PC-3 (cell line): ENCODE measurements at regions not wholly inside any gene's neighbourhood (a gene's known extent, or its start where the extent isn't known, plus 50 kb on each side); places are given as distances from the start of the nearest gene placed in this dataset.
A peak's percentile ranks its signal among the peaks of the same experiment; 100 is the strongest.

Source experiments
- ATAC-seq: fragments of 200-7000 bp; cut with Tn5 transposase; 2 replicates; pipeline ENCODE4 v1.9.1; 2020; ENCODE audit warnings: mild to moderate bottlenecking, moderate library complexity
- BruUV-seq: library from RNA; stranded (reverse); fragments of 400-500 nt; replicated peaks from 2 replicates; lab custom pipeline; 2021; lab: Mats Ljungman, UMichigan
- CTCF ChIA-PET: fragments of 300-600 bp; sonication (Branson Sonifier 250); formaldehyde crosslinking; loops from one replicate; lab custom pipeline; 2022; ENCODE audit warnings: antibody characterized with exemption; lab: Charles Lee
- POLR2A ChIA-PET: fragments of 300-600 bp; sonication (Branson Sonifier 250); formaldehyde crosslinking; loops from one replicate; lab custom pipeline; 2022; ENCODE audit warnings: antibody characterized with exemption; ENCODE audit not compliant: unreplicated experiment; lab: Charles Lee
- DNase-seq: peaks from one replicate; pipeline ENCODE4 v3.0.0-alpha.2; 2015
- H2AFZ ChIP-seq: fragments of 300-600 bp; sonication (generic); 2 replicates; pipeline ENCODE4 v1.6.0; 2016; ENCODE audit warnings: antibody characterized with exemption, low read length
- H3F3A ChIP-seq: fragments of 300-600 bp; sonication (generic); one replicate; pipeline ENCODE4 v1.6.0; 2017; ENCODE audit warnings: antibody characterized with exemption, low read length, control low read depth, mild to moderate bottlenecking; ENCODE audit not compliant: unreplicated experiment
- H3K27ac ChIP-seq: fragments of 300-600 bp; sonication (generic); 2 replicates; pipeline ENCODE4 v1.5.1; 2016; ENCODE audit warnings: mild to moderate bottlenecking, low read length
- H3K27me3 ChIP-seq: fragments of 300-600 bp; sonication (generic); 2 replicates; pipeline ENCODE4 v1.6.1; 2016; ENCODE audit warnings: low read length, mixed read lengths
- H3K36me3 ChIP-seq: fragments of 300-600 bp; sonication (generic); 2 replicates; pipeline ENCODE4 v1.6.1; 2016; ENCODE audit warnings: low read depth, mixed run types, low read length, mixed read lengths
- H3K4me1 ChIP-seq: fragments of 300-600 bp; sonication (generic); 2 replicates; pipeline ENCODE4 v1.5.1; 2016; ENCODE audit warnings: low read length; ENCODE audit not compliant: insufficient read depth
- H3K4me2 ChIP-seq: fragments of 300-600 bp; sonication (generic); 2 replicates; pipeline ENCODE4 v1.6.0; 2016; ENCODE audit warnings: low read length
- H3K4me3 ChIP-seq: fragments of 300-600 bp; sonication (generic); 2 replicates; pipeline ENCODE4 v1.5.1; 2016; ENCODE audit warnings: mild to moderate bottlenecking, low read length, mixed read lengths
- H3K79me2 ChIP-seq: fragments of 300-600 bp; sonication (generic); 2 replicates; pipeline ENCODE4 v1.6.1; 2017; ENCODE audit warnings: low read length, mixed read lengths
- H3K9ac ChIP-seq: fragments of 300-600 bp; sonication (generic); 2 replicates; pipeline ENCODE4 v1.6.0; 2016; ENCODE audit warnings: mild to moderate bottlenecking, low read length
- H3K9me2 ChIP-seq: fragments of 300-600 bp; sonication (generic); replicated peaks from 2 replicates; pipeline ENCODE4 v1.6.1; 2016; ENCODE audit warnings: mixed run types, low read length, mixed read lengths
- H3K9me3 ChIP-seq: fragments of 300-600 bp; sonication (generic); 2 replicates; pipeline ENCODE4 v1.6.1; 2016; ENCODE audit warnings: low read length, mixed read lengths
- H4K20me1 ChIP-seq: fragments of 300-600 bp; sonication (generic); 2 replicates; pipeline ENCODE4 v1.6.1; 2016; ENCODE audit warnings: low read length, mixed read lengths
- EZH2 ChIP-seq: fragments of 300-600 bp; sonication (generic); IDR thresholded peaks from one replicate; pipeline ENCODE4 v1.6.1; 2017; ENCODE audit warnings: antibody characterized with exemption, mild to moderate bottlenecking, low read length; ENCODE audit not compliant: unreplicated experiment
- EZH2phosphoT487 ChIP-seq: fragments of 300-600 bp; sonication (generic); IDR thresholded peaks from 2 replicates; pipeline ENCODE4 v1.6.1; 2018; ENCODE audit warnings: mild to moderate bottlenecking, antibody characterized with exemption, low read length, borderline replicate concordance
- intact Hi-C: fragments of 100-400 bp; cut with micrococcal nuclease; formaldehyde crosslinking; loops from 2 replicates; pipeline ENCODE4 v1.9.0; 2023
- TF ChIP-seq, protein P1 (sequence below): fragments of 300-600 bp; sonication (generic); conservative IDR thresholded peaks from 2 replicates; pipeline ENCODE4 v1.5.1; 2017; ENCODE audit warnings: antibody characterized with exemption, low read depth, mild to moderate bottlenecking, low read length

DNA sequence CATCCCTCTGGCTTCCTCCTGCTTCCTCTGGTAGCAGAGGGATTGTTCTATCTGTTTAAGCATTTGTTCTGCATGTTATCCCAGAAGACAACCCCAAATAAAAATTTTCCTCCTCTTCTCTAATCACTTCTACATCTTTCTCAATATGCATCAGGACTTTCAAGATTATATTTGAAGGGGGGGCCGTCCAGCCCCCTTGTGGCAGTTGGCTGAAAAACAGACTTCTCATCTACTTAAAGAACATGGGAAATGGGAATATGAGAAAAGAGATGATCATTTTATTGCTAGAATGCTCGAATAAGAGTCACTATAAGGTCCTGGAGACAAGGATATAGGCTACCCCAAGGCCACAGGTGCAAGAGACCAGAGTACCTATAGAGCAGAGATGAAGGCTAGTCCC is 466.0 kb downstream of the REEP3 start:
- ATAC-seq, result no peak
- ChIA-PET CTCF (no interaction called here), POLR2A (no interaction called here)
- no peaks in the 10 kb centered on the region for H3K9me2 ChIP-seq
- no peak for DNase-seq
- no peak overlapping the region for H3K4me3 ChIP-seq
- H3K79me2 ChIP-seq, result no peaks in the 10 kb centered on the region
- peaks cover 13% of the 10 kb centered on the region for H3K9me3 ChIP-seq
- intact Hi-C loops, result no loop called here
- H4K20me1 ChIP-seq, result no peaks in the 10 kb centered on the region
- no peak for TF ChIP-seq EZH2
- TF ChIP-seq, protein P1, sequence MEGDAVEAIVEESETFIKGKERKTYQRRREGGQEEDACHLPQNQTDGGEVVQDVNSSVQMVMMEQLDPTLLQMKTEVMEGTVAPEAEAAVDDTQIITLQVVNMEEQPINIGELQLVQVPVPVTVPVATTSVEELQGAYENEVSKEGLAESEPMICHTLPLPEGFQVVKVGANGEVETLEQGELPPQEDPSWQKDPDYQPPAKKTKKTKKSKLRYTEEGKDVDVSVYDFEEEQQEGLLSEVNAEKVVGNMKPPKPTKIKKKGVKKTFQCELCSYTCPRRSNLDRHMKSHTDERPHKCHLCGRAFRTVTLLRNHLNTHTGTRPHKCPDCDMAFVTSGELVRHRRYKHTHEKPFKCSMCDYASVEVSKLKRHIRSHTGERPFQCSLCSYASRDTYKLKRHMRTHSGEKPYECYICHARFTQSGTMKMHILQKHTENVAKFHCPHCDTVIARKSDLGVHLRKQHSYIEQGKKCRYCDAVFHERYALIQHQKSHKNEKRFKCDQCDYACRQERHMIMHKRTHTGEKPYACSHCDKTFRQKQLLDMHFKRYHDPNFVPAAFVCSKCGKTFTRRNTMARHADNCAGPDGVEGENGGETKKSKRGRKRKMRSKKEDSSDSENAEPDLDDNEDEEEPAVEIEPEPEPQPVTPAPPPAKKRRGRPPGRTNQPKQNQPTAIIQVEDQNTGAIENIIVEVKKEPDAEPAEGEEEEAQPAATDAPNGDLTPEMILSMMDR, result peak; percentile 53
- no peak overlapping the region for H3K27ac ChIP-seq
- H2AFZ ChIP-seq, result no peak overlapping the region
- BruUV-seq, result no TSS peak
- H3K9ac ChIP-seq, result no peak overlapping the region
- H3F3A ChIP-seq, result no peaks in the 10 kb centered on the region
- H3K36me3 ChIP-seq, result no peaks in the 10 kb centered on the region
- H3K4me2 ChIP-seq, result no peak overlapping the region
- H3K27me3 ChIP-seq, result no peaks in the 10 kb centered on the region
- no peaks in the 10 kb centered on the region for H3K4me1 ChIP-seq

DNA sequence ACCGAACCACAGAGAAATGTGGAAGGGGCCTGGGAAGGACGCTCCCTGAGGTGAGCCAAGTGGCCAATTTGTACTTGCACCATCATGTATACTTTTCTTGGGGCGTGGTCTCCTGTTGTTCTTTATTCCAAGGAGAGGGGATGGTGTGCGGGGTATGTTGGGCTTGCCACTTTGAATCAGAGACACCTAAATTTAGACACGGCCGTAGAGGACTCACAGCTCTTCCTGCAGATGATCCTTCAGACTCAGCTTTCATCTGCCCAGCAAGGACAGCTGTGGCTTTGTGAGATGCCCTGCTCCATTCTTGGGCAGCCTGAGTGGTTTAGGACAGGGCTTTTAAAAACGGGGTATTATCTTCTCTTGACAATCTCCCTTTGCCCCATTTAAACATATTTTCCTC is 473.2 kb downstream of the REEP3 start:
- H3F3A ChIP-seq, result no peaks in the 10 kb centered on the region
- DNase-seq, result no peak
- ATAC-seq, result no peak
- H3K4me1 ChIP-seq, result no peaks in the 10 kb centered on the region
- H3K9me2 ChIP-seq, result no peaks in the 10 kb centered on the region
- peaks cover 7% of the 10 kb centered on the region for H3K9me3 ChIP-seq
- BruUV-seq, result no TSS peak
- ChIA-PET POLR2A (no interaction called here), CTCF (no interaction called here)
- no peaks in the 10 kb centered on the region for H3K27me3 ChIP-seq
- no peak overlapping the region for H2AFZ ChIP-seq
- no peak overlapping the region for H3K27ac ChIP-seq
- TF ChIP-seq, protein P1, result no peak
- TF ChIP-seq EZH2 (no peak), EZH2phosphoT487 (no peak)
- H3K4me3 ChIP-seq, result no peak overlapping the region
- no peaks in the 10 kb centered on the region for H4K20me1 ChIP-seq
- H3K36me3 ChIP-seq, result no peaks in the 10 kb centered on the region
- no peaks in the 10 kb centered on the region for H3K79me2 ChIP-seq
- H3K4me2 ChIP-seq, result no peak overlapping the region
- intact Hi-C loops, result no loop called here
- no peak overlapping the region for H3K9ac ChIP-seq

DNA sequence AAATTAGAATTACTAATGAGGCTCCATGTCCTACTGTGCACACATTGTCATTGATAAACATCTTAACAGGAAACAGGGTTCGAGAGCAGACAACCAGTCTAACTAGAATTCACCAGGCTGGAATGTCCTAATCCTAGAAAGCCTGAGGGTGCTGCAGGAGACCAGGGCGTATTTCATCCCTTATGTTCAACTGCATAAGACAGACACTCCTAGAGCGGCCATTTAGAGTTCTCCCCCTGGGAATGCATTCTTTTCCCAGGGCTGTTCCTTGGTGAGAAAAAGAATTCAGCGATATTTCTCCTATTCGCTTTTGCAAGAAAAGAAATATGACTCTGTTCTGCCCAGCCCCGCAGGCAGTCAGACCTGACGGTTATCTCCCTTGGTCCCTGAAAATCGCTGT is 486.0 kb downstream of the REEP3 start:
- CTCF ChIA-PET, result no interaction called here
- peak; percentile 9 for DNase-seq

More for the DNA sequence above, 486.0 kb downstream of the REEP3 start:
- no peaks in the 10 kb centered on the region for H3F3A ChIP-seq
- H4K20me1 ChIP-seq, result no peaks in the 10 kb centered on the region
- H3K27ac ChIP-seq, result no peak overlapping the region
- TF ChIP-seq, protein P1, result no peak
- TF ChIP-seq EZH2phosphoT487, result no peak
- TF ChIP-seq EZH2, result no peak
- POLR2A ChIA-PET, result no interaction called here
- no TSS peak for BruUV-seq
- no peak overlapping the region for H3K4me2 ChIP-seq
- no peak overlapping the region for H3K9ac ChIP-seq
- no peaks in the 10 kb centered on the region for H3K9me3 ChIP-seq
- H3K36me3 ChIP-seq, result no peaks in the 10 kb centered on the region
- no peaks in the 10 kb centered on the region for H3K9me2 ChIP-seq
- no peak overlapping the region for H2AFZ ChIP-seq
- no peak for ATAC-seq
- no peak overlapping the region for H3K4me3 ChIP-seq
- intact Hi-C loops, result no loop called here
- H3K79me2 ChIP-seq, result no peaks in the 10 kb centered on the region
- no peaks in the 10 kb centered on the region for H3K4me1 ChIP-seq
- H3K27me3 ChIP-seq, result no peaks in the 10 kb centered on the region
